HepG2 (cell line): ENCODE measurements at regions not wholly inside any gene's neighbourhood (a gene's known extent, or its start where the extent isn't known, plus 50 kb on each side); places are given as distances from the start of the nearest gene placed in this dataset.

Experiments used
- ATAC-seq: fragments of 200-7000 bp; cut with Tn5 transposase; 3 replicates; pipeline ENCODE4 v1.9.1; 2020; ENCODE audit warnings: mild to moderate bottlenecking, moderate library complexity
- BruUV-seq: library from RNA; stranded (reverse); fragments of 400-500 nt; replicated peaks from 2 replicates; lab custom pipeline; 2021; lab: Mats Ljungman, UMichigan
- CTCF ChIA-PET: fragments of 300-600 bp; formaldehyde crosslinking; extraction: SDS; loops from one replicate; lab custom pipeline; 2021; ENCODE audit warnings: low total read pairs, inconsistent platforms, low intra/inter-chr PET ratio; lab: Yijun Ruan, JAX
- POLR2A ChIA-PET: fragments of 350-600 bp; sonication (Branson Sonifier 250); formaldehyde crosslinking; loops from one replicate; lab custom pipeline; 2020; ENCODE audit warnings: antibody characterized with exemption, inconsistent platforms; lab: Yijun Ruan, JAX
- DNase-seq: peaks from one replicate; pipeline ENCODE4 v3.0.0-alpha.2; 2015; ENCODE audit warnings: low spot score
- FAIRE-seq: peaks from 3 replicates; lab custom pipeline; 2011; peaks lifted over from hg19 to GRCh38; lab: Jason Lieb, UNC
- H2AFZ ChIP-seq: one replicate; pipeline ENCODE4 v1.6.1; 2011; ENCODE audit warnings: low read length, inconsistent platforms
- H3K27ac ChIP-seq: fragments of 300-600 bp; 3 replicates; pipeline ENCODE4 v1.8.0; 2011; ENCODE audit warnings: mixed run types, mild to moderate bottlenecking, mixed read lengths, low read length, inconsistent platforms; ENCODE audit not compliant: insufficient read depth; ENCODE audit errors: extremely low read length
- H3K27me3 ChIP-seq, 2 experiments: fragments of 200-600 bp in 1 of 2; 2 replicates in 1 of 2; 3 replicates in 1 of 2; pipeline versions ENCODE4 v1.6.0 to v1.8.0; 2011; ENCODE audit warnings: low read length in 2 of 2, mild to moderate bottlenecking in 2 of 2, moderate library complexity in 2 of 2, inconsistent platforms in 1 of 2; ENCODE audit not compliant: insufficient read depth in 2 of 2, control insufficient read depth in 1 of 2
- H3K36me3 ChIP-seq, 2 experiments: fragments of 200-600 bp in 1 of 2; replicated peaks in 1 of 2; 2 replicates in 1 of 2; 3 replicates in 1 of 2; pipeline versions ENCODE4 v1.5.1 to v1.8.0; 2011; ENCODE audit warnings: low read length in 2 of 2, inconsistent platforms in 1 of 2; ENCODE audit not compliant: insufficient read depth in 2 of 2, control insufficient read depth in 1 of 2
- H3K4me1 ChIP-seq: 2 replicates; pipeline ENCODE4 v1.5.1; 2012; ENCODE audit warnings: low read length, inconsistent platforms; ENCODE audit not compliant: insufficient read depth
- H3K4me2 ChIP-seq: 2 replicates; pipeline ENCODE4 v1.6.0; 2011; ENCODE audit warnings: low read depth, low read length, inconsistent platforms
- H3K4me3 ChIP-seq, 3 experiments: fragments of 200-600 bp in 1 of 3; sonication (generic), shearing (Covaris generic) in 1 of 3; replicated peaks in 1 of 3; 2 replicates each; pipeline ENCODE4 v1.5.1; 2011 to 2016; ENCODE audit warnings: low read length in 3 of 3, inconsistent platforms in 2 of 3, low read depth in 2 of 3, mild to moderate bottlenecking in 2 of 3, control low read depth in 1 of 3, mixed read lengths in 1 of 3; ENCODE audit not compliant: insufficient read depth in 1 of 3
- H3K79me2 ChIP-seq: one replicate; pipeline ENCODE4 v1.6.1; 2011; ENCODE audit warnings: low read length, inconsistent platforms; ENCODE audit not compliant: insufficient read depth
- H3K9ac ChIP-seq: 2 replicates; pipeline ENCODE4 v1.6.0; 2011; ENCODE audit warnings: mild to moderate bottlenecking, low read depth, low read length, inconsistent platforms; ENCODE audit not compliant: insufficient read depth
- H3K9me3 ChIP-seq: 2 replicates; pipeline ENCODE4 v1.5.1; 2012; ENCODE audit warnings: mild to moderate bottlenecking, low read length
- H4K20me1 ChIP-seq: 2 replicates; pipeline ENCODE4 v1.6.0; 2011; ENCODE audit warnings: inconsistent platforms, mild to moderate bottlenecking, low read length, moderate library complexity; ENCODE audit not compliant: insufficient read depth
- ATF7-NPFF ChIP-seq: sonication (generic); formaldehyde crosslinking; IDR thresholded peaks from 2 replicates; pipeline ENCODE4 v1.8.1; 2023; ENCODE audit warnings: mild to moderate bottlenecking, low read depth, missing genetic modification reagents, moderate library complexity
- EHMT2 ChIP-seq: fragments of 200-600 bp; sonication (generic); IDR thresholded peaks from 2 replicates; pipeline ENCODE4 v1.7.0; 2017; ENCODE audit warnings: antibody characterized with exemption, low read depth, low read length, borderline replicate concordance
- HOXA7 ChIP-seq: sonication (generic); formaldehyde crosslinking; IDR thresholded peaks from 2 replicates; pipeline ENCODE4 v1.8.1; 2022; ENCODE audit warnings: mild to moderate bottlenecking, missing genetic modification reagents, moderate library complexity
- KLF15 ChIP-seq: sonication (generic); formaldehyde crosslinking; IDR thresholded peaks from 2 replicates; pipeline ENCODE4 v1.8.1; 2023; ENCODE audit warnings: borderline replicate concordance, mild to moderate bottlenecking, inconsistent platforms, missing genetic modification reagents, mixed read lengths
- ZFP37 ChIP-seq: sonication (generic); formaldehyde crosslinking; IDR thresholded peaks from 2 replicates; pipeline ENCODE4 v1.4.0; 2020; ENCODE audit warnings: missing genetic modification reagents, borderline replicate concordance
- ZFP90 ChIP-seq: sonication (generic); formaldehyde crosslinking; IDR thresholded peaks from 2 replicates; pipeline ENCODE4 v1.8.0; 2022; ENCODE audit warnings: missing genetic modification reagents, mild to moderate bottlenecking, inconsistent platforms, borderline replicate concordance
- ZNF101 ChIP-seq: sonication (generic); formaldehyde crosslinking; IDR thresholded peaks from 2 replicates; pipeline ENCODE4 v1.4.0; 2020; ENCODE audit warnings: mild to moderate bottlenecking, low read depth, missing genetic modification reagents, borderline replicate concordance
- ZNF350 ChIP-seq: sonication (generic); formaldehyde crosslinking; IDR thresholded peaks from 2 replicates; pipeline ENCODE4 v1.4.0; 2020; ENCODE audit warnings: mild to moderate bottlenecking, low read depth, missing genetic modification reagents, borderline replicate concordance
- ZNF629 ChIP-seq: sonication (generic); formaldehyde crosslinking; conservative IDR thresholded peaks from 2 replicates; pipeline ENCODE4 v1.5.0; 2020; ENCODE audit warnings: missing genetic modification reagents
- ZNF670 ChIP-seq: sonication (generic); formaldehyde crosslinking; IDR thresholded peaks from 2 replicates; pipeline ENCODE4 v1.8.0; 2022; ENCODE audit warnings: mild to moderate bottlenecking, missing genetic modification reagents, borderline replicate concordance
- WGBS: methylation state at CpG from one replicate; pipeline ENCODE4 v1.1.6; 2017; ENCODE audit warnings: low lambda C conversion rate; 5-methylcytosine and 5-hydroxymethylcytosine counted together
- in situ Hi-C: cut with HindIII; loops from 2 replicates; pipeline ENCODE4 v1.10.0; 2017; ENCODE audit warnings: low pct_unique_long_range_greater_than_20kb; ENCODE audit not compliant: extremely low pct_ligation_motif_present
- intact Hi-C: fragments of 100-400 bp; cut with micrococcal nuclease; formaldehyde crosslinking; loops from one replicate; pipeline ENCODE4 v1.10.0; 2022; ENCODE audit not compliant: unreplicated experiment
- TF ChIP-seq, protein P1 (sequence below): fragments of 450-650 bp; IDR thresholded peaks from 2 replicates; pipeline ENCODE4 v1.6.1; 2017; ENCODE audit warnings: mild to moderate bottlenecking
- TF ChIP-seq, protein P2 (sequence below): sonication (generic); formaldehyde crosslinking; IDR thresholded peaks from 2 replicates; pipeline ENCODE4 v1.4.0; 2020; ENCODE audit warnings: missing genetic modification reagents, borderline replicate concordance

DNA sequence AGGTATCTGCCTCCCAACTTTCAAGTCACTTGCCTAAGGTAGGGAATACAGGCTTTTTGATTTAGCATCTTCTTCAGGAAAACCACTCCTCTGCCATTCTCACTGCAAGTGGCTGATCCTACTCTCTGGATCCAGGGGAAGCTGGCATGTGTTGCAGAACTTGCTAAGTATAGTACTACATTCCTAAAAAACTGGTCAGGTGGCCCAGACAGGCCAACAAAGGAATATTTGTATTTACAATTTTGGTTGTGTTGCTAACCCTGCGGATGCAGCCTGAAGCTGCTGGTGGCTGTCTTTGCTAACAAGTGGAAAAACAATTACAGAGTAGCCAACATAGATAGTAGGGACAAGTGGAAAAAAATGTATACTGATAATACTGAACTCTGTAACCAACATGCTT is 222.5 kb upstream of the STARD13 start:
- TF ChIP-seq ATF7-NPFF (CRISPR knock-in tag) (no peak), EHMT2 (no peak), HOXA7 (CRISPR knock-in tag) (no peak), ZNF350 (CRISPR knock-in tag) (no peak), ZFP37 (no peak), ZNF629 (CRISPR knock-in tag) (no peak), KLF15 (CRISPR knock-in tag) (no peak), ZFP90 (CRISPR knock-in tag) (no peak), ZNF101 (CRISPR knock-in tag) (no peak), ZNF670 (no peak)
- TF ChIP-seq, protein P1, sequence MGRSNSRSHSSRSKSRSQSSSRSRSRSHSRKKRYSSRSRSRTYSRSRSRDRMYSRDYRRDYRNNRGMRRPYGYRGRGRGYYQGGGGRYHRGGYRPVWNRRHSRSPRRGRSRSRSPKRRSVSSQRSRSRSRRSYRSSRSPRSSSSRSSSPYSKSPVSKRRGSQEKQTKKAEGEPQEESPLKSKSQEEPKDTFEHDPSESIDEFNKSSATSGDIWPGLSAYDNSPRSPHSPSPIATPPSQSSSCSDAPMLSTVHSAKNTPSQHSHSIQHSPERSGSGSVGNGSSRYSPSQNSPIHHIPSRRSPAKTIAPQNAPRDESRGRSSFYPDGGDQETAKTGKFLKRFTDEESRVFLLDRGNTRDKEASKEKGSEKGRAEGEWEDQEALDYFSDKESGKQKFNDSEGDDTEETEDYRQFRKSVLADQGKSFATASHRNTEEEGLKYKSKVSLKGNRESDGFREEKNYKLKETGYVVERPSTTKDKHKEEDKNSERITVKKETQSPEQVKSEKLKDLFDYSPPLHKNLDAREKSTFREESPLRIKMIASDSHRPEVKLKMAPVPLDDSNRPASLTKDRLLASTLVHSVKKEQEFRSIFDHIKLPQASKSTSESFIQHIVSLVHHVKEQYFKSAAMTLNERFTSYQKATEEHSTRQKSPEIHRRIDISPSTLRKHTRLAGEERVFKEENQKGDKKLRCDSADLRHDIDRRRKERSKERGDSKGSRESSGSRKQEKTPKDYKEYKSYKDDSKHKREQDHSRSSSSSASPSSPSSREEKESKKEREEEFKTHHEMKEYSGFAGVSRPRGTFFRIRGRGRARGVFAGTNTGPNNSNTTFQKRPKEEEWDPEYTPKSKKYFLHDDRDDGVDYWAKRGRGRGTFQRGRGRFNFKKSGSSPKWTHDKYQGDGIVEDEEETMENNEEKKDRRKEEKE = no peak
- TF ChIP-seq, protein P2, sequence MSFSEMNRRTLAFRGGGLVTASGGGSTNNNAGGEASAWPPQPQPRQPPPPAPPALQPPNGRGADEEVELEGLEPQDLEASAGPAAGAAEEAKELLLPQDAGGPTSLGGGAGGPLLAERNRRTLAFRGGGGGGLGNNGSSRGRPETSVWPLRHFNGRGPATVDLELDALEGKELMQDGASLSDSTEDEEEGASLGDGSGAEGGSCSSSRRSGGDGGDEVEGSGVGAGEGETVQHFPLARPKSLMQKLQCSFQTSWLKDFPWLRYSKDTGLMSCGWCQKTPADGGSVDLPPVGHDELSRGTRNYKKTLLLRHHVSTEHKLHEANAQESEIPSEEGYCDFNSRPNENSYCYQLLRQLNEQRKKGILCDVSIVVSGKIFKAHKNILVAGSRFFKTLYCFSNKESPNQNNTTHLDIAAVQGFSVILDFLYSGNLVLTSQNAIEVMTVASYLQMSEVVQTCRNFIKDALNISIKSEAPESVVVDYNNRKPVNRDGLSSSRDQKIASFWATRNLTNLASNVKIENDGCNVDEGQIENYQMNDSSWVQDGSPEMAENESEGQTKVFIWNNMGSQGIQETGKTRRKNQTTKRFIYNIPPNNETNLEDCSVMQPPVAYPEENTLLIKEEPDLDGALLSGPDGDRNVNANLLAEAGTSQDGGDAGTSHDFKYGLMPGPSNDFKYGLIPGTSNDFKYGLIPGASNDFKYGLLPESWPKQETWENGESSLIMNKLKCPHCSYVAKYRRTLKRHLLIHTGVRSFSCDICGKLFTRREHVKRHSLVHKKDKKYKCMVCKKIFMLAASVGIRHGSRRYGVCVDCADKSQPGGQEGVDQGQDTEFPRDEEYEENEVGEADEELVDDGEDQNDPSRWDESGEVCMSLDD (CRISPR knock-in tag) = no peak
- FAIRE-seq (no peak), ATAC-seq (no peak), DNase-seq (no peak)
- 100% methylated on average over 1 of the region's 1 CpG for WGBS
- CTCF ChIA-PET = no interaction called here
- Histone ChIP-seq H3K27ac (no peak overlapping the region), H3K9me3 (no peaks in the 10 kb centered on the region), H3K9ac (no peak overlapping the region), H3K36me3 (no peaks in the 10 kb centered on the region), H4K20me1 (no peaks in the 10 kb centered on the region), H3K79me2 (no peaks in the 10 kb centered on the region), H3K4me1 (peaks cover 4% of the 10 kb centered on the region), H3K4me3 (no peak overlapping the region), H2AFZ (no peak overlapping the region), H3K27me3 (no peaks in the 10 kb centered on the region), H3K4me2 (no peak overlapping the region)
- BruUV-seq = no TSS peak
- intact Hi-C loops (no loop called here), in situ Hi-C loops (no loop called here)
- POLR2A ChIA-PET = no interaction called here
